CD4-positive, CD25-positive, alpha-beta regulatory T cell (primary cell): ENCODE measurements at regions not wholly inside any gene's neighbourhood (a gene's known extent, or its start where the extent isn't known, plus 50 kb on each side); places are given as distances from the start of the nearest gene placed in this dataset.

Experiments used
- ATAC-seq, 2 donors: fragments of 150-1000 bp; cut with Tn5 transposase; one replicate each; pipeline ENCODE4 v1.10.0; 2021; ENCODE audit warnings: low read depth in 2 of 2, moderate number of reproducible peaks in 2 of 2, moderate library complexity in 1 of 2
- DNase-seq, 3 donors: peaks; one replicate each; pipeline versions ENCODE4 v3.0.0 to v3.0.0-alpha.2; 2012 to 2022; ENCODE audit warnings: mixed read lengths in 1 of 3
- H3K27ac ChIP-seq: one replicate; pipeline ENCODE4 v1.7.0; 2013; ENCODE audit warnings: mild to moderate bottlenecking, low read length; ENCODE audit not compliant: insufficient read depth, poor library complexity, severe bottlenecking
- H3K27me3 ChIP-seq: one replicate; pipeline ENCODE4 v1.7.0; 2013; ENCODE audit warnings: low read length; ENCODE audit not compliant: control insufficient read depth, insufficient read depth
- H3K36me3 ChIP-seq: one replicate; pipeline ENCODE4 v1.7.0; 2013; ENCODE audit warnings: mild to moderate bottlenecking, low read length, moderate library complexity; ENCODE audit not compliant: control insufficient read depth, insufficient read depth
- H3K4me1 ChIP-seq: 2 replicates; pipeline ENCODE4 v1.7.0; 2013; ENCODE audit warnings: mild to moderate bottlenecking, low read length; ENCODE audit not compliant: insufficient read depth, control insufficient read depth, poor library complexity, severe bottlenecking
- H3K4me3 ChIP-seq: one replicate; pipeline ENCODE4 v1.7.0; 2013; ENCODE audit warnings: low read depth, mild to moderate bottlenecking, low read length, moderate library complexity
- H3K9me3 ChIP-seq, 2 experiments: 1 replicate in 1 of 2; 2 replicates in 1 of 2; pipeline ENCODE4 v1.7.0; 2013; ENCODE audit warnings: low read length in 2 of 2, mild to moderate bottlenecking in 1 of 2, moderate library complexity in 1 of 2; ENCODE audit not compliant: control insufficient read depth in 2 of 2
- H3K27ac Mint-ChIP-seq, 3 donors: one replicate each; pipeline ENCODE4 v1.8.0; 2020 to 2022; ENCODE audit warnings: mild to moderate bottlenecking in 3 of 3, mixed read lengths in 3 of 3, moderate library complexity in 2 of 3
- H3K27me3 Mint-ChIP-seq: one replicate; pipeline ENCODE4 v1.8.0; 2022; ENCODE audit warnings: mild to moderate bottlenecking, mixed read lengths
- H3K36me3 Mint-ChIP-seq: one replicate; pipeline ENCODE4 v1.8.0; 2020; ENCODE audit warnings: mixed read lengths
- H3K4me1 Mint-ChIP-seq, 4 donors: one replicate each; pipeline ENCODE4 v1.8.0; 2020 to 2022; ENCODE audit warnings: mixed read lengths in 4 of 4, mild to moderate bottlenecking in 1 of 4
- H3K4me3 Mint-ChIP-seq, 4 donors: one replicate each; pipeline ENCODE4 v1.8.0; 2020 to 2022; ENCODE audit warnings: mild to moderate bottlenecking in 4 of 4, mixed read lengths in 4 of 4, moderate library complexity in 3 of 4
- H3K9me3 Mint-ChIP-seq, 7 donors: one replicate each; pipeline ENCODE4 v1.8.0; 2020 to 2022; ENCODE audit warnings: mixed read lengths in 7 of 7, mild to moderate bottlenecking in 3 of 7, moderate library complexity in 2 of 7

GRCh38 chr12:132398386-132398991, 69.1 kb upstream of the GALNT9 start:
- H3K4me3 ChIP-seq: no peak overlapping the region
- H3K4me1 Mint-ChIP-seq: peaks cover 0 to 2% (median 0%) of the 10 kb centered on the region in 4 donors
- no peaks in the 10 kb centered on the region for H3K9me3 Mint-ChIP-seq

DNA sequence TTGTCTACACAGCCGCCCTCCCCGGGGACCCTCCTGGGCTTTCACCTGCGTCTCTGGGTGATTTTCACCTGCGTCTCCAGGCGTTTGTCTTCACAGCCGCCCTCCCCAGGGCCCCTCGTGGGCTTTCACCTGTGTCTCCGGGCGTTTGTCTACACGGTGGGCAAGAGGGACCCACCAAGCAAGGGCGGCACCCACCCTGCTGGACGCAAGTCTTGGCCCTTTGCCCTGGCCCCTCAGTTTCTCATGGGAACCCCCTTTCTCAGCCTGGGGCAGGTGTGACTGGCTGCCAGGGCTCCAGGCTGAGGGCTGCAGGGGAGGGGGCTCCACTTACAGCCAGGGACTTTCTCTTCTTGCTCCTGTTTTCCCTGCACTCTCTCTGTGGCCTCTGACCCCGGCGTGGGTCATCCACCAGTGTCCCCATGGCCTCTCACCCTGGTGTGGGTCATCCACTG, 68.6 kb upstream of the GALNT9 start:
- no peak overlapping the region for H3K4me3 Mint-ChIP-seq
- no peak for DNase-seq

More at GRCh38 chr12:132398386-132398991, 69.1 kb upstream of the GALNT9 start:
- H3K27ac ChIP-seq: no peak overlapping the region
- H3K36me3 ChIP-seq: no peaks in the 10 kb centered on the region
- DNase-seq (no peak), ATAC-seq (no peak)
- Mint-ChIP-seq H3K36me3 (no peaks in the 10 kb centered on the region), H3K27me3 (peaks cover 12% of the 10 kb centered on the region), H3K4me3 (no peak overlapping the region), H3K27ac (no peak overlapping the region)
- no peaks in the 10 kb centered on the region for H3K4me1 ChIP-seq
- no peaks in the 10 kb centered on the region for H3K9me3 ChIP-seq
- no peaks in the 10 kb centered on the region for H3K27me3 ChIP-seq

DNA sequence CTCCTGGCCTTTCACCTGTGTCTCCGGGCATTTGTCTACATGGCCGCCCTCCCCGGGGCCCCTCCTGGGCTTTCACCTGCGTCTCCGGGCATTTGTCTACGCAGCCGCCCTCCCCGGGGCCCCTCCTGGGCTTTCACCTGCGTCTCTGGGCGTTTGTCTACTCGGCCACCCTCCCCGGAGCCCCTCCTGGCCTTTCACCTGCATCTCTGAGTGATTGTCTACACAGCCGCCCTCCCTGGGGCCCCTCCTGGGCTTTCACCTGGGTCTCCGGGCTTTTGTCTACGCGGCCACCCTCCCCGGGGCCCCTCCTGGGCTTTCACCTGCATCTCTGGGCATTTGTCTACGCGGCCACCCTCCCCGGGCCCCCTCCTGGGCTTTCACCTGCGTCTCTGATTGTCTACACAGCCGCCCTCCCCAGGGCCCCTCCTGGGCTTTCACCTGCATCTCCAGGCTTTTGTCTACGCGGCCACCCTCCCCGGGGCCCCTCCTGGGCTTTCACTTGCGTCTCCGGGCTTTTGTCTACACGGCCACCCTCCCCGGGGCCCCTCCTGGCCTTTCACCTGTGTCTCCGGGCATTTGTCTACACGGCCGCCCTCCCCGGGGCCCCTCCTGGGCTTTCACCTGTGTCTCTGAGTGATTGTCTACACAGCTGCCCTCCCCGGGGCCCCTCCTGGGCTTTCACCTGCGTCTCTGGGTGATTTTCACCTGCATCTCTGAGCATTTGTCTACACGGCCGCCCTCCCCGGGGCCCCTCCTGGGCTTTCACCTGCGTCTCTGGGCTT, 68.0 kb upstream of the GALNT9 start:
- Mint-ChIP-seq H3K4me1 (peaks cover 0 to 2% (median 0%) of the 10 kb centered on the region in 4 donors), H3K27ac (no peak overlapping the region), H3K27me3 (peaks cover 5% of the 10 kb centered on the region), H3K9me3 (no peaks in the 10 kb centered on the region), H3K4me3 (no peak overlapping the region), H3K36me3 (no peaks in the 10 kb centered on the region)
- H3K9me3 ChIP-seq: no peaks in the 10 kb centered on the region
- ATAC-seq (no peak), DNase-seq (no peak)
- H3K36me3 ChIP-seq: no peaks in the 10 kb centered on the region
- H3K27ac ChIP-seq: no peak overlapping the region
- no peak overlapping the region for H3K4me3 ChIP-seq
- no peaks in the 10 kb centered on the region for H3K27me3 ChIP-seq
- no peaks in the 10 kb centered on the region for H3K4me1 ChIP-seq

More for the DNA sequence above, 68.6 kb upstream of the GALNT9 start:
- Histone ChIP-seq H3K9me3 (no peaks in the 10 kb centered on the region), H3K4me3 (no peak overlapping the region), H3K36me3 (no peaks in the 10 kb centered on the region), H3K27ac (no peak overlapping the region), H3K27me3 (no peaks in the 10 kb centered on the region), H3K4me1 (no peaks in the 10 kb centered on the region)
- Mint-ChIP-seq H3K9me3 (no peaks in the 10 kb centered on the region), H3K27ac (no peak overlapping the region), H3K27me3 (peaks cover 9% of the 10 kb centered on the region), H3K36me3 (no peaks in the 10 kb centered on the region), H3K4me1 (peaks cover 0 to 2% (median 0%) of the 10 kb centered on the region in 4 donors)
- ATAC-seq: no peak

DNA sequence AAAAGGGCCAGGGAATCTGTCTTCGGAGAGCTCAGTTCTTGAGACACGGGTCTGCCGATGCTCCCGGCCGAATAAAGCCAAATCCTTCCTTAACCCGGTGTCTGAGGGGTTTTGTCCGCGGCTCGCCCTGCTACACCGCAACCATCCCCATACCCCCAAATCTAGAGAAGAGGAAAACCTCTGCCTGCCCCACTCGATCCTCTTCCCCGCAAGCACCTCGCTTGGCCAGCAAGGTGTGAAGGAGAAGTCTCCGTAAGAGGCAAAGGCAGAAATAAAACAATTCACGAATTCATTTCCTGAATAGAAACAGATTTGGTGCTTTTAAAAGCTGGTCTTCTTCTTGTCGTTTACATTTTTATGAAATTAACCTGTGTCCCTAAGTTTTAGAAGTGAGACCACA, 67.3 kb upstream of the GALNT9 start:
- DNase-seq: no peak
- peaks cover 5% of the 10 kb centered on the region for H3K27me3 Mint-ChIP-seq
- no peaks in the 10 kb centered on the region for H3K36me3 Mint-ChIP-seq

DNA sequence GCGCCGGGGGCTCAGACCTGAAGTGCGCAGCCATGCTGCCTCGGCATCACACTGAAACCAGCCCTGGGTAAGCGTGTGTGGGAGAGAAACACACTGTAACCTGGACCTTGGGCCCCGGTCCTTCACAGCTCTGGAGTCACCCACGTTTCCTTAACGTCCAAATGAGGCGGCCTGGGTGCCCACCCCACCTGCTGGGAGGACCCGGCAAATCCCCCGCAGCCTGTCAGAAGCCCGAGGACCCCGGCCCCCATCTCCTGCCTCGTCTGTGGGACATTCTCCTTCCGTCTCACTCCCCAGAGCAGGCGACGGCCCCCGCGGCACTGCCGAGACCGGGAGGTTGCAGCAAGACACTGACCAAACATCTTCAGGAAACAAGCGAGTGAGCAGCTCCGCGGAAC, 66.5 kb upstream of the GALNT9 start:
- Histone ChIP-seq H3K4me1 (no peaks in the 10 kb centered on the region), H3K27me3 (no peaks in the 10 kb centered on the region), H3K4me3 (no peak overlapping the region), H3K36me3 (no peaks in the 10 kb centered on the region), H3K9me3 (no peaks in the 10 kb centered on the region), H3K27ac (no peak overlapping the region)
- Mint-ChIP-seq H3K9me3 (no peaks in the 10 kb centered on the region), H3K36me3 (no peaks in the 10 kb centered on the region), H3K4me1 (peaks cover 0 to 2% (median 0%) of the 10 kb centered on the region in 4 donors), H3K27ac (no peak overlapping the region), H3K4me3 (no peak overlapping the region), H3K27me3 (peaks cover 5% of the 10 kb centered on the region)
- ATAC-seq (no peak), DNase-seq (no peak)

More for the DNA sequence above, 67.3 kb upstream of the GALNT9 start:
- H3K4me1 Mint-ChIP-seq: peaks cover 0 to 2% (median 0%) of the 10 kb centered on the region in 4 donors
- no peaks in the 10 kb centered on the region for H3K9me3 Mint-ChIP-seq
- Histone ChIP-seq H3K9me3 (no peaks in the 10 kb centered on the region), H3K36me3 (no peaks in the 10 kb centered on the region), H3K4me1 (no peaks in the 10 kb centered on the region), H3K27me3 (no peaks in the 10 kb centered on the region), H3K27ac (no peak overlapping the region), H3K4me3 (no peak overlapping the region)
- ATAC-seq: no peak
- no peak overlapping the region for H3K27ac Mint-ChIP-seq
- no peak overlapping the region for H3K4me3 Mint-ChIP-seq

DNA sequence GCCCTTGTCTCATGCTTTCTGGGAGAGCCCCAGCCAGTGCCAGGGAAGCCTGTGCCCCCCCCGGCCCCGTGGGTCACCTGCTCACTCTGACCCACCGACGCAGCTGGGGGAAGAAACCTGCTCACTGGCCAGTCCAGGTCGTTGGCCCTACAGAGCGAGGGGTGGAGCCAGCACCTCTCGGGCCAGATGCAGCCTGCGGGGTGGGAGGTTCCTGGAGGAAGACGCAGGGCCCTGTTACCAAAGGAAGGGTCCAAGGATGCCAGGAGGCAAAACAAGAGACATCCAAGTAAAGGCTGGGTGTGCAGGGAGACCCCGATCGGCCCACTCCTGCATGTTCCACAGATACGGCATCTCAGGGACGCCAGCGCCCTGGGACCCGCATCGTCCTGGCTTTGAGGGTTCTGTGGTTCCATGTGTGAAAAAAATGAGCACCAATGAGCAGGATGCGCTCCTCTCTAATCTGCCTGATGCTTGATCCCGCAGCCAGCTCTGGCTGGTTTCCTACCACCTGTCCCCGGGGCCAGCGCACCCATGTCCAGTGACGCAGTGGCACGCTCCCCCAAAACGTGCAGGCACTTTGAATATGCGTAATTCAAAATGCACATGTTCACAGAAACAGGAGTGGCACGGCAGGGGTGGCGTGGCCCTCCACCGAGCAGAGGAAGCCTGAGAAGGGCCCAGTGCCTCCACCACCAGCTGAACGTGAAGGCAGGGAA, 66.0 kb upstream of the GALNT9 start:
- no peak for DNase-seq
- Mint-ChIP-seq H3K4me3 (no peak overlapping the region), H3K4me1 (peaks cover 0 to 2% (median 0%) of the 10 kb centered on the region in 4 donors), H3K27ac (no peak overlapping the region), H3K36me3 (no peaks in the 10 kb centered on the region), H3K9me3 (no peaks in the 10 kb centered on the region), H3K27me3 (peaks cover 5% of the 10 kb centered on the region)
- no peaks in the 10 kb centered on the region for H3K4me1 ChIP-seq
- no peak overlapping the region for H3K4me3 ChIP-seq
- H3K9me3 ChIP-seq: no peaks in the 10 kb centered on the region
- H3K27me3 ChIP-seq: no peaks in the 10 kb centered on the region
- H3K36me3 ChIP-seq: no peaks in the 10 kb centered on the region
- ATAC-seq: no peak
- no peak overlapping the region for H3K27ac ChIP-seq

GRCh38 chr12:132393991-132394949, 64.9 kb upstream of the GALNT9 start:
- no peak overlapping the region for H3K27ac Mint-ChIP-seq
- ATAC-seq: no peak
- Histone ChIP-seq H3K4me3 (no peak overlapping the region), H3K27ac (no peak overlapping the region), H3K27me3 (no peaks in the 10 kb centered on the region), H3K4me1 (no peaks in the 10 kb centered on the region), H3K9me3 (no peaks in the 10 kb centered on the region), H3K36me3 (no peaks in the 10 kb centered on the region)
- H3K36me3 Mint-ChIP-seq: no peaks in the 10 kb centered on the region
- peaks cover 0 to 2% (median 0%) of the 10 kb centered on the region in 4 donors for H3K4me1 Mint-ChIP-seq
- no peak overlapping the region for H3K4me3 Mint-ChIP-seq
- H3K27me3 Mint-ChIP-seq: peaks cover 5% of the 10 kb centered on the region
- no peak for DNase-seq
- peaks cover 0 to 1% (median 0%) of the 10 kb centered on the region in 7 donors for H3K9me3 Mint-ChIP-seq
